ENCODE measurements at regions not wholly inside any gene's neighbourhood (a gene's known extent, or its start where the extent isn't known, plus 50 kb on each side); places are given as distances from the start of the nearest gene placed in this dataset.

DNA sequence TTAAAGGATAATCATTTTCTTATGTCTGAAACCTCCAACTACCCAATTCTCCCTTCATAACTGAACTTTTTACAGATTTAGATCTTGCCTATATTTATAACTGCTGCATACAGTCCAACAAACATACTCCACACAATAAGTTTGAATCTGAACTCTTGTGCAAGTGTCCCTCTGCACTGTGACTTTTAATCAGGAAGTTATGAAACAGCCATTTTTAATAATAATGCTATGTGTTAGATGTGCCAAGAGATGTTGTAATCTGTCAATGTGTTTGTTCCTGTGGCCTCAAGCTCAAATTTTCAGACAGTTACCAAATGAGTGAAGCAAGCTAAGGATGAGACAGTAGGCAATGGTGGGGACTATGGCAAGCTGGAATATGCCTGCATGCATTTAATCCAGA is 57.6 kb upstream of the MTAP start:
- H3K4me1 ChIP-seq (ENCODE audit: control insufficient read depth, insufficient read depth, low read length) = no peaks in the 10 kb centered on the region
- DNase-seq = no peak
- peaks cover 3% of the 10 kb centered on the region for H3K27me3 ChIP-seq (ENCODE audit: control insufficient read depth, insufficient read depth, low read length)
- no peaks in the 10 kb centered on the region for H3K36me3 ChIP-seq (ENCODE audit: control insufficient read depth, insufficient read depth, low read length)
- no peaks in the 10 kb centered on the region for H3K9me3 ChIP-seq (ENCODE audit: control insufficient read depth, low read depth, low read length)
- H3K4me3 ChIP-seq (ENCODE audit: low read length) = no peak overlapping the region
- no peak overlapping the region for H3K27ac ChIP-seq (ENCODE audit: low read length)

DNA sequence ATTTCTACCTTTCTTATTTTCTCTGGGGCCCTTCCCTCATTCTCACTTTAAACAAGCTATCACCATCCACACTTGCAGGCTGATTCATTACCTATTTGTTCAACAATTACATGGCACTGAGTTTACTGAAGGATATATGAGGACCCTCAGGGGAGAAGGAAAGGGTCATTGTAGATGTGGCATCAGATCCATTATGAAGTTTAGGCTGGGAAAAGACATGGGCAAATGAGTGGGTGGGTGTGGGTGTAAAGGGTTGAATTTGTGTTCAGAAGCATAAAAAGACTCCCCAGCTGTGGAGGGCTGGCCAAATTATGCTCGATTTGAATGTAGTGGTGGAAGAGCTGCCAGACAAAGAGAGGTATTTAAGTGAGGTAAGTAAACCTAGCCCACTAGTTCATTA is 55.9 kb upstream of the MTAP start:
- no peaks in the 10 kb centered on the region for H3K9me3 ChIP-seq (ENCODE audit: control insufficient read depth, low read depth, low read length)
- H3K36me3 ChIP-seq (ENCODE audit: control insufficient read depth, insufficient read depth, low read length) = no peaks in the 10 kb centered on the region
- no peak overlapping the region for H3K27ac ChIP-seq (ENCODE audit: low read length)
- no peak for DNase-seq
- H3K27me3 ChIP-seq (ENCODE audit: control insufficient read depth, insufficient read depth, low read length) = no peaks in the 10 kb centered on the region
- no peaks in the 10 kb centered on the region for H3K4me1 ChIP-seq (ENCODE audit: control insufficient read depth, insufficient read depth, low read length)
- H3K4me3 ChIP-seq (ENCODE audit: low read length) = no peak overlapping the region
- no CpG with 5 or more reads among the region's 1 CpG for WGBS (ENCODE audit: insufficient coverage, low lambda C conversion rate)

DNA sequence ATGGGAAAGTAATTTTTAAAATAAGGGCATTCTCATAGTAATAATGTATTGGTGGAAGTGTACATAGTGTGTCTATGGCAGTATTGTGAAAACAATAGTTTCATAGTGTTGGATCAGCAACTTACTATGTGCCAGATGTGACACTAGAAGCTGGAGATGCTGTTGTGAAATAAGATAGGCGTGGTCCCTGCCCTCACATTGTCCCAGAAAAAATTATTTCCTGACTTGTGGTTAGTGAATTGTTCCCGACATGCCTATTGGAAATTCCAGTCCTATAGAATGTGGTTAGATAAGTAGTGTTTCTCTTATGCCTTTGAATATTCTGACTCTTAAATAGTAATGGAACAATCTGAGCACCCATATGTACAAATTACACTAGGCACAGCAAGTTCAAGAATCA is 55.3 kb upstream of the MTAP start:
- WGBS (ENCODE audit: insufficient coverage, low lambda C conversion rate) = no CpG with 5 or more reads among the region's 2 CpGs
- no peaks in the 10 kb centered on the region for H3K9me3 ChIP-seq (ENCODE audit: control insufficient read depth, low read depth, low read length)
- H3K27me3 ChIP-seq (ENCODE audit: control insufficient read depth, insufficient read depth, low read length) = no peaks in the 10 kb centered on the region
- DNase-seq = no peak
- H3K36me3 ChIP-seq (ENCODE audit: control insufficient read depth, insufficient read depth, low read length) = no peaks in the 10 kb centered on the region
- H3K4me1 ChIP-seq (ENCODE audit: control insufficient read depth, insufficient read depth, low read length) = no peaks in the 10 kb centered on the region
- no peak overlapping the region for H3K27ac ChIP-seq (ENCODE audit: low read length)
- no peak overlapping the region for H3K4me3 ChIP-seq (ENCODE audit: low read length)

DNA sequence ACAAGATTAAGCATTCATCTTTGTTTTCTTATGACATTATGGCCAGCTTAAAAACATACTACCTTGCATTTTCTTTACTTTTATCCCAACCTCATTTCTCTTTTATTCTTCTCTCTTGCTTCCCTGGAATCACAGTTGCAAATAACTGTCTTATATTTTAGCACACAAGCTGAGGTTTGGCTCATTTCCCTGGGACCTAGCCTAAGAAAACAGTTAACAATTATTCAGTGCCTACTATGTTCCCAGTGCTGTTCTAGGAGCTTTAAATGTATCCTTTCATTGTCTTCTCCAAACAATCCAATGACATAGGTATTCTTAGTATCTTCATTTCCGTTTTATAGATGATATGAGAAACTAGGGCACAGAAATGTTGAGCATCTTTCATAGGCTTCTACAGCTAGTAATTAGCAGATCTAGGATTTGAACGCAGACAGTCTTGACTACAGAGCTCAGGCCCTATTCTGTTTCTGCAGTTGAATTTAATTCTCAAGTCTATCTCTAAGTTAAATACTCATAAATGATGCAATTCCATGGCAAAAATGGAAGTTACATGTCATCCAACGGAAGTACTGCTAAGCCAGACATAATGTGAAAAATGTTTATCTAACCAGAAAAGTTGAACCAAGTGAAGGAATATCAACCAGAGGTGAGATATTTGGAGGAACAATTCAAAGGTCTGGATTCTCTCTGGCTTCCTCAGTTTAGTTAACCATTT is 52.3 kb upstream of the MTAP start:
- H3K27me3 ChIP-seq (ENCODE audit: control insufficient read depth, insufficient read depth, low read length) = no peaks in the 10 kb centered on the region
- H3K4me3 ChIP-seq (ENCODE audit: low read length) = no peak overlapping the region
- H3K9me3 ChIP-seq (ENCODE audit: control insufficient read depth, low read depth, low read length) = no peaks in the 10 kb centered on the region
- H3K27ac ChIP-seq (ENCODE audit: low read length) = no peak overlapping the region
- no peak for DNase-seq
- no peaks in the 10 kb centered on the region for H3K4me1 ChIP-seq (ENCODE audit: control insufficient read depth, insufficient read depth, low read length)
- 60% methylated on average over 1 of the region's 3 CpGs for WGBS (ENCODE audit: insufficient coverage, low lambda C conversion rate)
- H3K36me3 ChIP-seq (ENCODE audit: control insufficient read depth, insufficient read depth, low read length) = no peaks in the 10 kb centered on the region

DNA sequence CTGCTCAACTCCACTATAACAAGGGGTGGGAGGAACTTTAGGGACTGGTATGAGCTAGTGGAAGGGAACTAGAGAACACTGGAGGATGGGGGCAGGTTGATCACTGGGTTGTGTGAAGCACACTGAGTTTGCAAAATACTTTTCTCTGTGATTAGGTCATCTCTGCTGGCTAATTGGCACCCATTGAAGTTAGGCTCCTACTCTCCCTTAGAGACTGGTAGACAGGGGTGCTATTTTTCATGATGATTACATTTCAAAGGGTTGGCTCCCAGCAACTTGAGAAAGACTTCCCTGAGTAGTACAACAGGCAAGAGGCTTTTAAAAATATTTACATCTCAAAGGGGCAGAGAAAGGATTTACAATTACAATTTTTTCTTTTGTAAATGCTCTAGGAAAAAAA is 50.4 kb upstream of the MTAP start:
- H3K36me3 ChIP-seq (ENCODE audit: control insufficient read depth, insufficient read depth, low read length) = no peaks in the 10 kb centered on the region
- H3K27me3 ChIP-seq (ENCODE audit: control insufficient read depth, insufficient read depth, low read length) = no peaks in the 10 kb centered on the region
- H3K4me3 ChIP-seq (ENCODE audit: low read length) = no peak overlapping the region
- no peak overlapping the region for H3K27ac ChIP-seq (ENCODE audit: low read length)
- no peak for DNase-seq
- H3K4me1 ChIP-seq (ENCODE audit: control insufficient read depth, insufficient read depth, low read length) = no peaks in the 10 kb centered on the region
- H3K9me3 ChIP-seq (ENCODE audit: control insufficient read depth, low read depth, low read length) = no peaks in the 10 kb centered on the region
